H1 (cell line): ENCODE measurements at regions not wholly inside any gene's neighbourhood (a gene's known extent, or its start where the extent isn't known, plus 50 kb on each side); places are given as distances from the start of the nearest gene placed in this dataset.

Experiments used
- EZH2 ChIP-seq: fragments of 200-600 bp; sonication (generic); IDR thresholded peaks from 2 replicates; pipeline ENCODE4 v1.7.1; 2012; ENCODE audit warnings: low read depth, mild to moderate bottlenecking, moderate library complexity, low read length, inconsistent platforms; ENCODE audit not compliant: severe bottlenecking
- KDM1A ChIP-seq: fragments of 200-600, 300-600 bp; sonication (generic); IDR thresholded peaks from 2 replicates; pipeline ENCODE4 v1.7.1; 2016; ENCODE audit warnings: mild to moderate bottlenecking, low read length, borderline replicate concordance
- TBP ChIP-seq: IDR thresholded peaks from 2 replicates; pipeline ENCODE4 v1.6.1; 2011; ENCODE audit warnings: low read depth, low read length, improper control_type of control experiment

DNA sequence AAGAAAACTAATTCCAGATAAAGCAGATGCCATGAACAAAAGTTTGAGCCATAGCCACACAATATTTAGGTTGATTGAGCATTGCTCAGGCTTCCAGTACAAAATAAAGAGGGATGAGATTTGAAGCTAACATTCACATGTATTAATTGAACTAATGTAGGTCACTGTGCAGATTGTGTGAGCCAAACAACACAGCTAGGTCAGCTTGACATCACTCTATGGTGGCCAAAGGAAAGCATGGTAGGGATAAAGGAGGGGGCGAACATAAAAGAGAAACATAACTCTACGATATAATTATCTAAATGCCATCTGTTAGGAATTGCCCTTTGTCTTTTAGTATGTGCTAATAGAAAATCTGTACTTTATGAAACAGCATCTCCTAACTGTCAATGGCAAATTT, 477.7 kb upstream of the SYT1 start (continued):
- TF ChIP-seq KDM1A (no peak), TBP (no peak), EZH2 (no peak)
